HEK293 (cell line): ENCODE measurements at regions not wholly inside any gene's neighbourhood (a gene's known extent, or its start where the extent isn't known, plus 50 kb on each side); places are given as distances from the start of the nearest gene placed in this dataset.

Experiments
- CTCF ChIA-PET: fragments of 350-600 bp; formaldehyde crosslinking; extraction: SDS; loops from one replicate; lab custom pipeline; 2021; ENCODE audit warnings: antibody characterized with exemption; lab: Yijun Ruan, JAX
- POLR2A ChIA-PET: fragments of 300-600 bp; formaldehyde crosslinking; extraction: SDS; loops from one replicate; lab custom pipeline; 2020; ENCODE audit warnings: antibody characterized with exemption, inconsistent platforms; lab: Yijun Ruan, JAX
- H3K27ac ChIP-seq: fragments of 200-500 bp; sonication (Bioruptor generic); 2 replicates; pipeline ENCODE4 v1.5.1; 2014; ENCODE audit warnings: low read depth, low read length, control low read depth, inconsistent platforms; ENCODE audit errors: extremely low read depth
- H3K36me3 ChIP-seq, 2 experiments: fragments of 200-500 bp in 1 of 2; sonication (Bioruptor generic) in 1 of 2; 1 replicate in 1 of 2; 2 replicates in 1 of 2; pipeline ENCODE4 v1.5.1; 2014 to 2017; ENCODE audit warnings: inconsistent platforms in 2 of 2, low read length in 2 of 2; ENCODE audit not compliant: control insufficient read depth in 2 of 2, insufficient read depth in 1 of 2
- H3K4me1 ChIP-seq: fragments of 200-500 bp; sonication (Bioruptor generic); 2 replicates; pipeline ENCODE4 v1.5.1; 2014; ENCODE audit warnings: mild to moderate bottlenecking, low read length, inconsistent platforms; ENCODE audit not compliant: control insufficient read depth, insufficient read depth
- H3K4me3 ChIP-seq: 2 replicates; pipeline ENCODE4 v1.5.1; 2011; ENCODE audit warnings: low read depth, mild to moderate bottlenecking, control low read depth, low read length, moderate library complexity
- H3K9me3 ChIP-seq: fragments of 200-500 bp; sonication (Bioruptor generic); 2 replicates; pipeline ENCODE4 v1.5.1; 2014; ENCODE audit warnings: low read depth, low read length, inconsistent platforms; ENCODE audit not compliant: control insufficient read depth, insufficient read depth
- SCRT2 ChIP-seq: fragments of 450-650 bp; formaldehyde crosslinking; IDR thresholded peaks from 2 replicates; pipeline ENCODE4 v1.5.1; 2016; ENCODE audit warnings: missing biosample characterization, missing genetic modification characterization
- ZNF114 ChIP-seq: fragments of 450-650 bp; formaldehyde crosslinking; IDR thresholded peaks from 2 replicates; pipeline ENCODE4 v1.5.0; 2017; ENCODE audit warnings: missing biosample characterization, missing genetic modification characterization
- ZNF157 ChIP-seq: fragments of 450-650 bp; formaldehyde crosslinking; IDR thresholded peaks from 2 replicates; pipeline ENCODE4 v1.5.1; 2016; ENCODE audit warnings: missing biosample characterization, missing genetic modification characterization
- ZNF202 ChIP-seq: fragments of 450-650 bp; formaldehyde crosslinking; IDR thresholded peaks from 2 replicates; pipeline ENCODE4 v1.5.1; 2016; ENCODE audit warnings: missing biosample characterization, missing genetic modification characterization, borderline replicate concordance
- ZNF350 ChIP-seq: fragments of 450-650 bp; formaldehyde crosslinking; IDR thresholded peaks from 2 replicates; pipeline ENCODE4 v1.5.0; 2017; ENCODE audit warnings: missing biosample characterization, mild to moderate bottlenecking, missing genetic modification characterization
- ZNF416 ChIP-seq: fragments of 450-650 bp; formaldehyde crosslinking; IDR thresholded peaks from 2 replicates; pipeline ENCODE4 v1.5.1; 2016; ENCODE audit warnings: missing biosample characterization, missing genetic modification characterization
- ZNF426 ChIP-seq: fragments of 450-650 bp; formaldehyde crosslinking; IDR thresholded peaks from 2 replicates; pipeline ENCODE4 v1.5.1; 2017; ENCODE audit warnings: missing biosample characterization, missing genetic modification characterization, mild to moderate bottlenecking, inconsistent platforms, moderate library complexity
- ZNF529 ChIP-seq: fragments of 450-650 bp; formaldehyde crosslinking; IDR thresholded peaks from 2 replicates; pipeline ENCODE4 v1.5.1; 2017; ENCODE audit warnings: missing genetic modification characterization, missing biosample characterization; ENCODE audit not compliant: insufficient replicate concordance
- ZNF555 ChIP-seq: fragments of 450-650 bp; formaldehyde crosslinking; conservative IDR thresholded peaks from 2 replicates; pipeline ENCODE4 v1.5.1; 2017; ENCODE audit warnings: missing biosample characterization, mild to moderate bottlenecking, missing genetic modification characterization, inconsistent platforms
- ZNF596 ChIP-seq: fragments of 450-650 bp; IDR thresholded peaks from 2 replicates; pipeline ENCODE4 v1.5.0; 2018; ENCODE audit warnings: missing biosample characterization, mild to moderate bottlenecking, missing genetic modification characterization, moderate library complexity
- ZNF664 ChIP-seq: fragments of 450-650 bp; formaldehyde crosslinking; IDR thresholded peaks from 2 replicates; pipeline ENCODE4 v1.5.1; 2016; ENCODE audit warnings: missing biosample characterization, missing genetic modification characterization
- TF ChIP-seq, protein P1 (sequence below): fragments of 450-650 bp; formaldehyde crosslinking; IDR thresholded peaks from 2 replicates; pipeline ENCODE4 v1.5.1; 2016; ENCODE audit warnings: missing biosample characterization, missing genetic modification characterization, borderline replicate concordance
- TF ChIP-seq, protein P2 (sequence below): fragments of 450-650 bp; formaldehyde crosslinking; IDR thresholded peaks from 2 replicates; pipeline ENCODE4 v1.5.1; 2016; ENCODE audit warnings: missing biosample characterization, missing genetic modification characterization
- TF ChIP-seq, protein P3 (sequence below): fragments of 450-650 bp; formaldehyde crosslinking; IDR thresholded peaks from 2 replicates; pipeline ENCODE4 v1.5.1; 2016; ENCODE audit warnings: missing biosample characterization, missing genetic modification characterization, borderline replicate concordance
- TF ChIP-seq, protein P4 (sequence below): fragments of 450-650 bp; formaldehyde crosslinking; IDR thresholded peaks from 2 replicates; pipeline ENCODE4 v1.5.1; 2016; ENCODE audit warnings: missing biosample characterization, missing genetic modification characterization

DNA sequence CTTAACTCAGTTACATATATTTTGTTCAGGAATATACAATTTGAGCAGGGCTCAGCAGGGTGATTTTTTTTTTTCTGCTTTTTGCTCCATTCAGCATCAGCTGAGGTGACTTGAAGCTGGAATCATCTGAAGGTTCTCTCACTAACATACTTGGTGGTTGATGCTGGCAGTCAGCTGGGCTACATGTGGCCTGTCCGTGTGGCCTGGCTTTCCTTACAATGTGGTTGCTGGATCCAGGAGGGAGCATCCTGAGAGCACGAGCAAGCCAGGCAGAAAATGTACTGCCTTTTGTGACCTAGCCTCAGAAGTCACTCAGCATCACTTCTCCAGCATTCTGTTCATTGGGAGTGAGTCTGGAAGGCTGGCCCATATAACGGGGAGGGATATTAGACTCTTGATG, 151.6 kb upstream of the E2F8 start (continued):
- TF ChIP-seq, protein P1, sequence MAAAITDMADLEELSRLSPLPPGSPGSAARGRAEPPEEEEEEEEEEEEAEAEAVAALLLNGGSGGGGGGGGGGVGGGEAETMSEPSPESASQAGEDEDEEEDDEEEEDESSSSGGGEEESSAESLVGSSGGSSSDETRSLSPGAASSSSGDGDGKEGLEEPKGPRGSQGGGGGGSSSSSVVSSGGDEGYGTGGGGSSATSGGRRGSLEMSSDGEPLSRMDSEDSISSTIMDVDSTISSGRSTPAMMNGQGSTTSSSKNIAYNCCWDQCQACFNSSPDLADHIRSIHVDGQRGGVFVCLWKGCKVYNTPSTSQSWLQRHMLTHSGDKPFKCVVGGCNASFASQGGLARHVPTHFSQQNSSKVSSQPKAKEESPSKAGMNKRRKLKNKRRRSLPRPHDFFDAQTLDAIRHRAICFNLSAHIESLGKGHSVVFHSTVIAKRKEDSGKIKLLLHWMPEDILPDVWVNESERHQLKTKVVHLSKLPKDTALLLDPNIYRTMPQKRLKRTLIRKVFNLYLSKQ (tag by site-specific recombination) = no peak
- no peak for TF ChIP-seq ZNF202
- TF ChIP-seq ZNF416 (tag by site-specific recombination) = no peak
- TF ChIP-seq, protein P2, sequence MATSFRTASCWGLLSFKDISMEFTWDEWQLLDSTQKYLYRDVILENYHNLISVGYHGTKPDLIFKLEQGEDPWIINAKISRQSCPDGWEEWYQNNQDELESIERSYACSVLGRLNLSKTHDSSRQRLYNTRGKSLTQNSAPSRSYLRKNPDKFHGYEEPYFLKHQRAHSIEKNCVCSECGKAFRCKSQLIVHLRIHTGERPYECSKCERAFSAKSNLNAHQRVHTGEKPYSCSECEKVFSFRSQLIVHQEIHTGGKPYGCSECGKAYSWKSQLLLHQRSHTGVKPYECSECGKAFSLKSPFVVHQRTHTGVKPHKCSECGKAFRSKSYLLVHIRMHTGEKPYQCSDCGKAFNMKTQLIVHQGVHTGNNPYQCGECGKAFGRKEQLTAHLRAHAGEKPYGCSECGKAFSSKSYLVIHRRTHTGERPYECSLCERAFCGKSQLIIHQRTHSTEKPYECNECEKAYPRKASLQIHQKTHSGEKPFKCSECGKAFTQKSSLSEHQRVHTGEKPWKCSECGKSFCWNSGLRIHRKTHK (tag by site-specific recombination) = no peak
- TF ChIP-seq SCRT2 (tag by site-specific recombination) = no peak
- TF ChIP-seq ZNF114 (tag by site-specific recombination) = no peak

DNA sequence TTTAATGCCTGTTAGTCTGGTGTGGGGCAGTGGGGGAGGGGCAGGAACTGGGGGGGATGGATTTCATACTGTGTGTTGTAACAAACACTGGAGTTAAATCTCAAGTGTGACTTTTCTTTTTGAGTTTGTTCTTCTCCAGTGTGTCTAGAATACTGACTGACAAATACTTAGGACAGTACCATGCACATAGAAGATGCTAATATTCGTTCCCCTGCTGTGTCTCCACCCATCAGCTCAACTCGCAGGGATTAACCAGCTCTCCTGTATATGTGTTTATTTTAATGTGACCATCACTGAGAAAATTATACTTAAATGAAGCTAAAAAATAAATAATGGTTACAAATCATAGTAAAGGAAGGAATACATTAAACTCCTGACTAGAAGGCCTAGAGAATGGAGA, 150.9 kb upstream of the E2F8 start:
- CTCF ChIA-PET = no interaction called here
- H3K27ac ChIP-seq = no peak overlapping the region
- H3K9me3 ChIP-seq = no peaks in the 10 kb centered on the region
- no peaks in the 10 kb centered on the region for H3K36me3 ChIP-seq
- no peaks in the 10 kb centered on the region for H3K4me1 ChIP-seq
- H3K4me3 ChIP-seq = no peak overlapping the region
- TF ChIP-seq, protein P1 (tag by site-specific recombination) = no peak
- TF ChIP-seq ZNF157 (tag by site-specific recombination) (no peak), ZNF664 (tag by site-specific recombination) (no peak), ZNF555 (tag by site-specific recombination) (no peak), ZNF596 (tag by site-specific recombination) (no peak), ZNF426 (no peak), ZNF529 (no peak), ZNF350 (tag by site-specific recombination) (no peak)
- TF ChIP-seq, protein P3, sequence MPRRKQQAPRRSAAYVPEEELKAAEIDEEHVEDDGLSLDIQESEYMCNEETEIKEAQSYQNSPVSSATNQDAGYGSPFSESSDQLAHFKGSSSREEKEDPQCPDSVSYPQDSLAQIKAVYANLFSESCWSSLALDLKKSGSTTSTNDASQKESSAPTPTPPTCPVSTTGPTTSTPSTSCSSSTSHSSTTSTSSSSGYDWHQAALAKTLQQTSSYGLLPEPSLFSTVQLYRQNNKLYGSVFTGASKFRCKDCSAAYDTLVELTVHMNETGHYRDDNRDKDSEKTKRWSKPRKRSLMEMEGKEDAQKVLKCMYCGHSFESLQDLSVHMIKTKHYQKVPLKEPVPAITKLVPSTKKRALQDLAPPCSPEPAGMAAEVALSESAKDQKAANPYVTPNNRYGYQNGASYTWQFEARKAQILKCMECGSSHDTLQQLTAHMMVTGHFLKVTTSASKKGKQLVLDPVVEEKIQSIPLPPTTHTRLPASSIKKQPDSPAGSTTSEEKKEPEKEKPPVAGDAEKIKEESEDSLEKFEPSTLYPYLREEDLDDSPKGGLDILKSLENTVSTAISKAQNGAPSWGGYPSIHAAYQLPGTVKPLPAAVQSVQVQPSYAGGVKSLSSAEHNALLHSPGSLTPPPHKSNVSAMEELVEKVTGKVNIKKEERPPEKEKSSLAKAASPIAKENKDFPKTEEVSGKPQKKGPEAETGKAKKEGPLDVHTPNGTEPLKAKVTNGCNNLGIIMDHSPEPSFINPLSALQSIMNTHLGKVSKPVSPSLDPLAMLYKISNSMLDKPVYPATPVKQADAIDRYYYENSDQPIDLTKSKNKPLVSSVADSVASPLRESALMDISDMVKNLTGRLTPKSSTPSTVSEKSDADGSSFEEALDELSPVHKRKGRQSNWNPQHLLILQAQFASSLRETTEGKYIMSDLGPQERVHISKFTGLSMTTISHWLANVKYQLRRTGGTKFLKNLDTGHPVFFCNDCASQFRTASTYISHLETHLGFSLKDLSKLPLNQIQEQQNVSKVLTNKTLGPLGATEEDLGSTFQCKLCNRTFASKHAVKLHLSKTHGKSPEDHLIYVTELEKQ (tag by site-specific recombination) = no peak
- TF ChIP-seq, protein P4, sequence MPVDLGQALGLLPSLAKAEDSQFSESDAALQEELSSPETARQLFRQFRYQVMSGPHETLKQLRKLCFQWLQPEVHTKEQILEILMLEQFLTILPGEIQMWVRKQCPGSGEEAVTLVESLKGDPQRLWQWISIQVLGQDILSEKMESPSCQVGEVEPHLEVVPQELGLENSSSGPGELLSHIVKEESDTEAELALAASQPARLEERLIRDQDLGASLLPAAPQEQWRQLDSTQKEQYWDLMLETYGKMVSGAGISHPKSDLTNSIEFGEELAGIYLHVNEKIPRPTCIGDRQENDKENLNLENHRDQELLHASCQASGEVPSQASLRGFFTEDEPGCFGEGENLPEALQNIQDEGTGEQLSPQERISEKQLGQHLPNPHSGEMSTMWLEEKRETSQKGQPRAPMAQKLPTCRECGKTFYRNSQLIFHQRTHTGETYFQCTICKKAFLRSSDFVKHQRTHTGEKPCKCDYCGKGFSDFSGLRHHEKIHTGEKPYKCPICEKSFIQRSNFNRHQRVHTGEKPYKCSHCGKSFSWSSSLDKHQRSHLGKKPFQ (tag by site-specific recombination) = no peak
- TF ChIP-seq, all 188 proteins: peak for 0
- POLR2A ChIA-PET = no interaction called here
